GM21528 (cell line): ENCODE measurements at regions not wholly inside any gene's neighbourhood (a gene's known extent, or its start where the extent isn't known, plus 50 kb on each side); places are given as distances from the start of the nearest gene placed in this dataset.

Source experiments
- ATAC-seq: cut with Tn5 transposase; IDR thresholded peaks from one replicate; pipeline ENCODE4 v1.9.1; 2021; ENCODE audit warnings: mild to moderate bottlenecking, moderate library complexity; ENCODE audit not compliant: unreplicated experiment, low FRiP score

GRCh38 chr15:46366360-46367007 is 731.7 kb downstream of the SQOR start:
- no peak for ATAC-seq

GRCh38 chr15:46383978-46384377 is 749.1 kb downstream of the SQOR start:
- ATAC-seq: no peak

GRCh38 chr15:46386356-46386755 is 751.5 kb downstream of the SQOR start:
- ATAC-seq: no peak

- no peak for ATAC-seq
These were observed 754.9 kb downstream of the SQOR start for GRCh38 chr15:46389739-46390138.

- no peak for ATAC-seq
These were observed 759.6 kb downstream of the SQOR start for GRCh38 chr15:46394463-46394862.

GRCh38 chr15:46408312-46408711 is 773.5 kb downstream of the SQOR start:
- ATAC-seq: no peak

GRCh38 chr15:46409841-46410301 is 775.0 kb downstream of the SQOR start:
- ATAC-seq: no peak

- no peak for ATAC-seq
These were observed 775.9 kb downstream of the SQOR start for GRCh38 chr15:46410705-46411104.

- ATAC-seq: no peak
These were observed 777.1 kb downstream of the SQOR start for GRCh38 chr15:46411900-46412299.

- no peak for ATAC-seq
These were observed 779.0 kb downstream of the SQOR start for GRCh38 chr15:46413799-46414198.

- ATAC-seq: no peak
These were observed 781.7 kb downstream of the SQOR start for GRCh38 chr15:46416544-46416943.

GRCh38 chr15:46420990-46421389 is 786.2 kb downstream of the SQOR start:
- no peak for ATAC-seq

GRCh38 chr15:46441294-46442062 is 806.6 kb downstream of the SQOR start:
- no peak for ATAC-seq

- no peak for ATAC-seq
These were observed 807.4 kb downstream of the SQOR start for GRCh38 chr15:46442184-46442583.

GRCh38 chr15:46442901-46443590 is 808.2 kb downstream of the SQOR start:
- ATAC-seq: no peak

- no peak for ATAC-seq
These were observed 815.4 kb downstream of the SQOR start for GRCh38 chr15:46450112-46450809.

GRCh38 chr15:46450810-46451182 is 816.0 kb downstream of the SQOR start:
- ATAC-seq: no peak

- no peak for ATAC-seq
These were observed 817.5 kb downstream of the SQOR start for GRCh38 chr15:46452297-46452820.

- ATAC-seq: no peak
These were observed 821.6 kb downstream of the SQOR start for GRCh38 chr15:46456456-46456855.

- ATAC-seq: no peak
These were observed 825.7 kb downstream of the SQOR start for GRCh38 chr15:46460431-46461094.
